ENCODE measurements at regions not wholly inside any gene's neighbourhood (a gene's known extent, or its start where the extent isn't known, plus 50 kb on each side); places are given as distances from the start of the nearest gene placed in this dataset.

DNA sequence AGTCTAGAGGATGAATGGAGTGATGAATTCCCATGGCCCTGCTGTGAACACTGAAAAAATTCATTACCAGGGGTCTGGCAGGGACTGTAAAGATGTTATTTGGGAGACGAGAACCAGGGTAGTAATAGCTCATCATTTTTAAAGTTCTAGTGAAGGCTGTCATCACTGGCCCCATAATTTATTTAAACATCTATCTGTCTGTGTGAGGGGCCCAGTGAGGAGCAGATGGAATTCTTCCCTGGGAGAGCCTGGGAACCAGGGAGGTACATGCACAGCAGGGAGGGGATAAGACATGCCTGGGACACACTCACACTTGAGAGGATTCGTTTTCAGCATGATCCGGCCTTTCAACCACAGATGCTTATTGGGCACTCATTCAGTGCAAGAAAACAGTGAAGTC lies 162.0 kb downstream of the PDGFRA start:
- no peaks in the 10 kb centered on the region for H3K79me2 ChIP-seq (ENCODE audit: control insufficient read depth in 1 of 2, insufficient read depth in 2 of 2, low read length in 2 of 2)
- H3K36me3 ChIP-seq (ENCODE audit: control insufficient read depth in 2 of 4, insufficient read depth in 4 of 4, low read length in 3 of 4) = no peaks in the 10 kb centered on the region
- DNase-seq (ENCODE audit: low read depth in 1 of 2, low spot score in 2 of 2) (no peak), FAIRE-seq (no peak)
- no peaks in the 10 kb centered on the region for H3K79me1 ChIP-seq (ENCODE audit: low read depth, low read length)
- CTCF ChIA-PET (ENCODE audit: partially characterized antibody) = no interaction called here
- no peak overlapping the region for H2BK12ac ChIP-seq (ENCODE audit: low read depth, low read length)
- H3K18ac ChIP-seq (ENCODE audit: extremely low read depth, low read length) = no peak overlapping the region
- H2AFZ ChIP-seq (ENCODE audit: low read length) = no peak overlapping the region
- no peak overlapping the region for H4K5ac ChIP-seq (ENCODE audit: insufficient read length, low read depth, low read length)
- H3K23me2 ChIP-seq (ENCODE audit: low read depth, low read length) = no peaks in the 10 kb centered on the region
- H4K8ac ChIP-seq (ENCODE audit: extremely low read depth, insufficient read depth, low read length) = no peak overlapping the region
- H4K20me1 ChIP-seq (replicated peaks in 1 of 2; ENCODE audit: control insufficient read depth in 1 of 2, insufficient read depth in 2 of 2, low read length in 2 of 2) = no peaks in the 10 kb centered on the region
- POLR2A ChIA-PET (ENCODE audit: partially characterized antibody) = no interaction called here
- 61% methylated on average over 3 of the region's 3 CpGs; no CpG with 5 or more reads in 1 of the 2 experiments for WGBS, 2 experiments (ENCODE audit: extremely low coverage in 1 of 2, insufficient coverage in 1 of 2, insufficient read length in 1 of 2, insufficient replicate concordance in 2 of 2, low coverage in 1 of 2, low lambda C conversion rate in 2 of 2, missing lambda C conversion rate in 1 of 2)
- no peak overlapping the region for H3K27ac ChIP-seq (ENCODE audit: low read depth, low read length)
- H2BK20ac ChIP-seq (ENCODE audit: low read length) = no peak overlapping the region
- H3K4me1 ChIP-seq (replicated peaks in 1 of 4; ENCODE audit: control insufficient read depth in 3 of 4, insufficient read depth in 4 of 4, low read length in 3 of 4) = no peaks in the 10 kb centered on the region
- H2BK120ac ChIP-seq (replicated peaks; ENCODE audit: low read depth, low read length) = no peak overlapping the region
- no peak overlapping the region for H2BK15ac ChIP-seq (ENCODE audit: low read length)
- H3K4me3 ChIP-seq (ENCODE audit: extremely low read depth in 1 of 4, insufficient read depth in 2 of 4, low read depth in 3 of 4, low read length in 4 of 4) = no peak overlapping the region
- H3K9me3 ChIP-seq (ENCODE audit: insufficient read depth in 2 of 2, low read depth in 1 of 2, low read length in 1 of 2) = no peaks in the 10 kb centered on the region; a peak in 1 of 4 replicates
- H3K9ac ChIP-seq (replicated peaks in 1 of 4; ENCODE audit: extremely low read depth in 1 of 4, low read depth in 3 of 4, low read length in 3 of 4) = no peak overlapping the region
- no peak overlapping the region for H3K4me2 ChIP-seq (ENCODE audit: insufficient read depth in 1 of 2, low read depth in 2 of 2, low read length in 2 of 2)
- H3K14ac ChIP-seq (ENCODE audit: insufficient read length) = no peak overlapping the region
- no peak overlapping the region for H3K4ac ChIP-seq (replicated peaks; ENCODE audit: insufficient read length, low read depth, low read length)
- no peak overlapping the region for H2AK5ac ChIP-seq (ENCODE audit: low read depth, low read length)
- H2BK5ac ChIP-seq (ENCODE audit: low read depth, low read length) = no peak overlapping the region
- no peak overlapping the region for H3K56ac ChIP-seq (replicated peaks; ENCODE audit: insufficient read length, low read depth, low read length)
- H4K91ac ChIP-seq (replicated peaks; ENCODE audit: insufficient read length, low read length) = no peak overlapping the region
- H3K23ac ChIP-seq (ENCODE audit: insufficient read length) = no peak overlapping the region
- H3K27me3 ChIP-seq (replicated peaks in 1 of 4; ENCODE audit: control insufficient read depth in 3 of 4, extremely low read depth in 1 of 4, insufficient read depth in 3 of 4, low read length in 3 of 4) = no peaks in the 10 kb centered on the region
- TF ChIP-seq PHF8 (conservative IDR thresholded peaks at IDR 0.05; ENCODE audit: low read depth, low read length) (no peak), POLR2A (IDR thresholded peaks at IDR 0.05; ENCODE audit: control extremely low read depth in 1 of 2, low read depth in 2 of 2, low read length in 2 of 2) (no peak), KDM4A (IDR thresholded peaks at IDR 0.05; ENCODE audit: low read depth, low read length, severe bottlenecking) (no peak), CHD1 (IDR thresholded peaks at IDR 0.05; ENCODE audit: low read depth, low read length) (no peak), CEBPB (IDR thresholded peaks at IDR 0.05; ENCODE audit: low read depth, low read length) (no peak), SP1 (IDR thresholded peaks at IDR 0.05; ENCODE audit: low read depth, low read length) (no peak), POLR2AphosphoS5 (IDR thresholded peaks at IDR 0.05; ENCODE audit: low read depth, low read length) (no peak)
- TF ChIP-seq, protein P1, sequence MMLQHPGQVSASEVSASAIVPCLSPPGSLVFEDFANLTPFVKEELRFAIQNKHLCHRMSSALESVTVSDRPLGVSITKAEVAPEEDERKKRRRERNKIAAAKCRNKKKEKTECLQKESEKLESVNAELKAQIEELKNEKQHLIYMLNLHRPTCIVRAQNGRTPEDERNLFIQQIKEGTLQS (IDR thresholded peaks at IDR 0.05; ENCODE audit: insufficient read depth, low read depth, low read length) = no peak
- TF ChIP-seq, protein P2, sequence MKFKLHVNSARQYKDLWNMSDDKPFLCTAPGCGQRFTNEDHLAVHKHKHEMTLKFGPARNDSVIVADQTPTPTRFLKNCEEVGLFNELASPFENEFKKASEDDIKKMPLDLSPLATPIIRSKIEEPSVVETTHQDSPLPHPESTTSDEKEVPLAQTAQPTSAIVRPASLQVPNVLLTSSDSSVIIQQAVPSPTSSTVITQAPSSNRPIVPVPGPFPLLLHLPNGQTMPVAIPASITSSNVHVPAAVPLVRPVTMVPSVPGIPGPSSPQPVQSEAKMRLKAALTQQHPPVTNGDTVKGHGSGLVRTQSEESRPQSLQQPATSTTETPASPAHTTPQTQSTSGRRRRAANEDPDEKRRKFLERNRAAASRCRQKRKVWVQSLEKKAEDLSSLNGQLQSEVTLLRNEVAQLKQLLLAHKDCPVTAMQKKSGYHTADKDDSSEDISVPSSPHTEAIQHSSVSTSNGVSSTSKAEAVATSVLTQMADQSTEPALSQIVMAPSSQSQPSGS (IDR thresholded peaks at IDR 0.05; ENCODE audit: low read length) = no peak
- TF ChIP-seq, protein P3, sequence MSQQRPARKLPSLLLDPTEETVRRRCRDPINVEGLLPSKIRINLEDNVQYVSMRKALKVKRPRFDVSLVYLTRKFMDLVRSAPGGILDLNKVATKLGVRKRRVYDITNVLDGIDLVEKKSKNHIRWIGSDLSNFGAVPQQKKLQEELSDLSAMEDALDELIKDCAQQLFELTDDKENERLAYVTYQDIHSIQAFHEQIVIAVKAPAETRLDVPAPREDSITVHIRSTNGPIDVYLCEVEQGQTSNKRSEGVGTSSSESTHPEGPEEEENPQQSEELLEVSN (IDR thresholded peaks at IDR 0.05) = no peak
